ENCODE measurements at regions not wholly inside any gene's neighbourhood (a gene's known extent, or its start where the extent isn't known, plus 50 kb on each side); places are given as distances from the start of the nearest gene placed in this dataset.

DNA sequence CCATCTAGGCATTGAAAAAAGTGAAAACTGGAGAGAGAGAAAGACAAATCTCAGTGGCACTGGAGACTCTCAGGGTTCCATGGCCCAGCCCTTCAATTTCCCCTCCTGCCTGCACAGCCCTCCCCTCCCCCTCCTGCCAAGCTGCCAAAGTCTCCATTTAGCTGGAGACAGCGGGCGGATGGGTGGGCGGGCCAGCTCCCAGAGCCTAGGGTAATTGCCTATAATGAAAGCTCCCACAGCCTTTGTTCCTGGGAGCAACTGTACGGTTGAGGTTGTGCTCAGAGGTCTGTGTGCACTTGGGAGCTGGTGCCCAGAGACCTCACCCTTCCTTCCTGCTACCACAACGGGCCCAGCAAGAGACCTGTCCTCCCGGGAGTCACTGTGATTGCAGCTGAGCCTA is 89.6 kb downstream of the NAV1 start:
- H3K36me3 ChIP-seq (ENCODE audit: low read depth): peaks cover 18% of the 10 kb centered on the region; the same call in 1 of the 2 replicates
- no peak overlapping the region for H3K4me3 ChIP-seq
- peaks cover 43% of the 10 kb centered on the region for H3F3A ChIP-seq (ENCODE audit: insufficient read depth)
- peak overlapping the region; percentile 11; the same call in 1 of the 2 replicates for H3K27ac ChIP-seq
- no peaks in the 10 kb centered on the region for H3K9me3 ChIP-seq (ENCODE audit: low read depth)
- peak overlapping the region; percentile 5; the same call in 1 of the 2 replicates for H3K9ac ChIP-seq
- WGBS, 2 experiments (ENCODE audit: low coverage in 1 of 2, low lambda C conversion rate in 2 of 2, missing lambda C conversion rate in 2 of 2): 53 to 60% methylated on average over 6 of the region's 6 CpGs
- H3K4me1 ChIP-seq (ENCODE audit: insufficient read depth): peaks cover 57% of the 10 kb centered on the region
- H4K20me1 ChIP-seq (ENCODE audit: insufficient read depth): no peaks in the 10 kb centered on the region
- in situ Hi-C loops (cut with MboI): no loop called here
- no peak for DNase-seq
- TF ChIP-seq EZH2 (IDR thresholded peaks at IDR 0.05; ENCODE audit: insufficient read depth, poor library complexity, severe bottlenecking): no peak
- no peak for TF ChIP-seq EZH2phosphoT487 (IDR thresholded peaks at IDR 0.05; ENCODE audit: insufficient read depth, low read depth)
- no peaks in the 10 kb centered on the region for H3K9me2 ChIP-seq (ENCODE audit: insufficient read depth)
- no peak overlapping the region for H3K4me2 ChIP-seq (ENCODE audit: unreplicated experiment)
- peaks cover 71% of the 10 kb centered on the region for H3K79me2 ChIP-seq (ENCODE audit: insufficient read depth)
- H3K27me3 ChIP-seq (replicated peaks; ENCODE audit: insufficient read depth): no peaks in the 10 kb centered on the region
- no peak overlapping the region for H2AFZ ChIP-seq

DNA sequence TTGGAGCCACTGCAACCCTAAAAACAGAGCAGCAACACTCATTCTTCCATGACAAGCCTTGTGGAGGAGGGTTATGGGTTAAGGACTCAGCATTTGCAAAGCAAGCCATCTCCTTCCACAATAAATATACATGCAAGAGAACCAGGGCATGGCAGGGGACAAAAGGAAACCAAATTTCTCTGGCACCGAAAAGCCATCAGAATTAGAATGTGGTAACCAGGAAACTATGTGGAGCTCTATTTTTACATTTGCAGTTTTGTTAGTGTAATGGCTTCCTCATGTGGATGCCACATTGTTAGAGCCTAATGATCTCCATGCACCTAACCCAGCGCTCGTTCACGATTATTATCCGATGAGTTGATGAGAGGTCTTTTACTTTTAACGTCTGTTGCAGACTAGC is 91.7 kb downstream of the NAV1 start:
- peaks cover 86% of the 10 kb centered on the region for H3K79me2 ChIP-seq (ENCODE audit: insufficient read depth)
- H3K9me2 ChIP-seq (ENCODE audit: insufficient read depth): no peaks in the 10 kb centered on the region
- peaks cover 66% of the 10 kb centered on the region for H3K4me1 ChIP-seq (ENCODE audit: insufficient read depth)
- peak overlapping the region; percentile 53 for H3K27ac ChIP-seq
- H3K4me3 ChIP-seq: no peak overlapping the region
- in situ Hi-C loops (cut with MboI): no loop called here
- TF ChIP-seq EZH2 (IDR thresholded peaks at IDR 0.05; ENCODE audit: insufficient read depth, poor library complexity, severe bottlenecking): no peak
- no peaks in the 10 kb centered on the region for H3K9me3 ChIP-seq (ENCODE audit: low read depth)
- H3K4me2 ChIP-seq (ENCODE audit: unreplicated experiment): peak overlapping the region; percentile 23
- peaks cover 18% of the 10 kb centered on the region; the same call in 1 of the 2 replicates for H3K36me3 ChIP-seq (ENCODE audit: low read depth)
- peaks cover 49% of the 10 kb centered on the region for H3F3A ChIP-seq (ENCODE audit: insufficient read depth)
- no peaks in the 10 kb centered on the region for H4K20me1 ChIP-seq (ENCODE audit: insufficient read depth)
- H3K9ac ChIP-seq: peak overlapping the region; percentile 31; the same call in 1 of the 2 replicates
- no peaks in the 10 kb centered on the region for H3K27me3 ChIP-seq (replicated peaks; ENCODE audit: insufficient read depth)
- H2AFZ ChIP-seq: no peak overlapping the region
- peak; percentile 62 for DNase-seq
- 18 to 20% methylated on average over 6 of the region's 6 CpGs for WGBS, 2 experiments (ENCODE audit: low coverage in 1 of 2, low lambda C conversion rate in 2 of 2, missing lambda C conversion rate in 2 of 2)

DNA sequence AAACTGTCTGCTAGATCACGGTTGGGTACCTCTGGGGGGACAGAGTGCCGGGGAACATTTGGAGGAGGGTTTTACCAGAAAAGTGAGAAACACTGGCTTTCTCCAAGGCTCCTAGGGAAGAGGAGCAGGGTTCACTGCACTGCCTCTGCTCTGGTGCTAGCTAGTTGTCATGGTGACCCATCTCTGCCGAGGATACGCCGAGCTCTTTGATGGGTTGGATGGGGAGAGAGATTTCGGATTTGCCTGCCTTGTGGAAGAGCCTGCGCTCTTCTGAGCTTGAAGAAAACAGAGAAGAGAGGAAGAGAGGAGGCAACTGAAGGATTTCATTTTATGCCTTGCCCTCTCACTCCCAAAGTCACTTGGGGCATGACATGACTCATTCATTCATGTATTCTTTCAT is 92.1 kb downstream of the NAV1 start:
- no peaks in the 10 kb centered on the region for H3K27me3 ChIP-seq (replicated peaks; ENCODE audit: insufficient read depth)
- no peaks in the 10 kb centered on the region for H4K20me1 ChIP-seq (ENCODE audit: insufficient read depth)
- H3K36me3 ChIP-seq (ENCODE audit: low read depth): peaks cover 18% of the 10 kb centered on the region; the same call in 1 of the 2 replicates
- DNase-seq: no peak
- peak overlapping the region; percentile 23 for H3K4me2 ChIP-seq (ENCODE audit: unreplicated experiment)
- WGBS, 2 experiments (ENCODE audit: low coverage in 1 of 2, low lambda C conversion rate in 2 of 2, missing lambda C conversion rate in 2 of 2): 66 to 74% methylated on average over 7 of the region's 7 CpGs
- H2AFZ ChIP-seq: no peak overlapping the region
- no peak for TF ChIP-seq EZH2 (IDR thresholded peaks at IDR 0.05; ENCODE audit: insufficient read depth, poor library complexity, severe bottlenecking)
- TF ChIP-seq EZH2phosphoT487 (IDR thresholded peaks at IDR 0.05; ENCODE audit: insufficient read depth, low read depth): no peak
- peaks cover 49% of the 10 kb centered on the region for H3F3A ChIP-seq (ENCODE audit: insufficient read depth)
- in situ Hi-C loops (cut with MboI): no loop called here
- H3K9me3 ChIP-seq (ENCODE audit: low read depth): no peaks in the 10 kb centered on the region
- no peak overlapping the region for H3K4me3 ChIP-seq
- H3K9me2 ChIP-seq (ENCODE audit: insufficient read depth): no peaks in the 10 kb centered on the region
- H3K9ac ChIP-seq: no peak overlapping the region
- H3K4me1 ChIP-seq (ENCODE audit: insufficient read depth): peaks cover 66% of the 10 kb centered on the region
- H3K79me2 ChIP-seq (ENCODE audit: insufficient read depth): peaks cover 90% of the 10 kb centered on the region
- H3K27ac ChIP-seq: peak overlapping the region; percentile 53

DNA sequence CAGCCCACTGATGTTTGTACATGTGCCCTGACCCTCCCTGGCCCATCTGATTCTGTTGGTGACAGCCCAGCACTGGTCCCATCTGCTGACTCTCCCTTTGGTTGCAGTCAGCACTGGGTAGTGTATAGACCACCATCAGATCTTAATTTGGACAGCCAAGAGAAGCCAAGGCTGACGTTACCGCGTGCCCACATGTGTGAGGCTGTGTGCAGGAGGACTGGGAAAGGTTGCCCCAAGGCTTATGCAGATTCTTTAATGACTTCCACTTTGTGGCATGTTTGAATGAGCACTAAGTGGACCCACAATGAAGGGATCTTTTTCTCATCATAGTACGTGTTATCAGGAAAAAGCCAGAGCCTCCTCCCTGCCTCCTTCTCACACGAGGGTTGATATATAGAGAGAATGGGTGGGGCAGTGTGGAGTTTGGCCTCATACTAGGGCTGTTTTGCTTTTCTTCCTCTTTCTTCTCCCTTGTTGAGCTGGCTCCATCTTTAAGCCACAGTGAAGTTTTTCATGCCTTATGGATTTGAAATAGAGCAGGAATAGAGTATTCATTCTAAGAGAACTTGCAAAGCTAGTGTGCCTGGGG is 93.5 kb downstream of the NAV1 start:
- Histone ChIP-seq H3K36me3 (ENCODE audit: low read depth) (peaks cover 18% of the 10 kb centered on the region; the same call in 1 of the 2 replicates), H3K4me2 (ENCODE audit: unreplicated experiment) (no peak overlapping the region), H4K20me1 (ENCODE audit: insufficient read depth) (no peaks in the 10 kb centered on the region), H3K27ac (no peak overlapping the region), H3K27me3 (replicated peaks; ENCODE audit: insufficient read depth) (no peaks in the 10 kb centered on the region), H3F3A (ENCODE audit: insufficient read depth) (peaks cover 51% of the 10 kb centered on the region), H3K4me1 (ENCODE audit: insufficient read depth) (peaks cover 68% of the 10 kb centered on the region), H3K79me2 (ENCODE audit: insufficient read depth) (peaks cover 89% of the 10 kb centered on the region), H3K9ac (no peak overlapping the region), H3K4me3 (no peak overlapping the region), H2AFZ (no peak overlapping the region), H3K9me3 (ENCODE audit: low read depth) (no peaks in the 10 kb centered on the region), H3K9me2 (ENCODE audit: insufficient read depth) (no peaks in the 10 kb centered on the region)
- in situ Hi-C loops (cut with MboI): no loop called here
- 69 to 71% methylated on average over 5 of the region's 5 CpGs for WGBS, 2 experiments (ENCODE audit: low coverage in 1 of 2, low lambda C conversion rate in 2 of 2, missing lambda C conversion rate in 2 of 2)
- DNase-seq: no peak
- TF ChIP-seq EZH2 (IDR thresholded peaks at IDR 0.05; ENCODE audit: insufficient read depth, poor library complexity, severe bottlenecking): no peak
- no peak for TF ChIP-seq EZH2phosphoT487 (IDR thresholded peaks at IDR 0.05; ENCODE audit: insufficient read depth, low read depth)

Measured in GM23248 (cell line).